ENCODE measurements at regions not wholly inside any gene's neighbourhood (a gene's known extent, or its start where the extent isn't known, plus 50 kb on each side); places are given as distances from the start of the nearest gene placed in this dataset.

- TF ChIP-seq BHLHE40 (IDR thresholded peaks at IDR 0.05; ENCODE audit: low read depth, low read length): no peak
- TF ChIP-seq, protein P1, sequence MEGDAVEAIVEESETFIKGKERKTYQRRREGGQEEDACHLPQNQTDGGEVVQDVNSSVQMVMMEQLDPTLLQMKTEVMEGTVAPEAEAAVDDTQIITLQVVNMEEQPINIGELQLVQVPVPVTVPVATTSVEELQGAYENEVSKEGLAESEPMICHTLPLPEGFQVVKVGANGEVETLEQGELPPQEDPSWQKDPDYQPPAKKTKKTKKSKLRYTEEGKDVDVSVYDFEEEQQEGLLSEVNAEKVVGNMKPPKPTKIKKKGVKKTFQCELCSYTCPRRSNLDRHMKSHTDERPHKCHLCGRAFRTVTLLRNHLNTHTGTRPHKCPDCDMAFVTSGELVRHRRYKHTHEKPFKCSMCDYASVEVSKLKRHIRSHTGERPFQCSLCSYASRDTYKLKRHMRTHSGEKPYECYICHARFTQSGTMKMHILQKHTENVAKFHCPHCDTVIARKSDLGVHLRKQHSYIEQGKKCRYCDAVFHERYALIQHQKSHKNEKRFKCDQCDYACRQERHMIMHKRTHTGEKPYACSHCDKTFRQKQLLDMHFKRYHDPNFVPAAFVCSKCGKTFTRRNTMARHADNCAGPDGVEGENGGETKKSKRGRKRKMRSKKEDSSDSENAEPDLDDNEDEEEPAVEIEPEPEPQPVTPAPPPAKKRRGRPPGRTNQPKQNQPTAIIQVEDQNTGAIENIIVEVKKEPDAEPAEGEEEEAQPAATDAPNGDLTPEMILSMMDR (conservative IDR thresholded peaks at IDR 0.05; ENCODE audit: low read depth, low read length): no peak
- TF ChIP-seq POLR2A (IDR thresholded peaks at IDR 0.05; ENCODE audit: low read depth, low read length): no peak
- no peak for TF ChIP-seq CEBPB (IDR thresholded peaks at IDR 0.05; ENCODE audit: low read depth, low read length)
- no peak for TF ChIP-seq FOS (IDR thresholded peaks at IDR 0.05; ENCODE audit: low read depth, low read length)
- no peak for TF ChIP-seq CHD1 (IDR thresholded peaks at IDR 0.05; ENCODE audit: low read depth, low read length)
- no peak for TF ChIP-seq NFE2L2 (IDR thresholded peaks at IDR 0.05; ENCODE audit: low read depth, low read length)
- no peak for TF ChIP-seq MAZ (IDR thresholded peaks at IDR 0.05; ENCODE audit: borderline replicate concordance, low read depth, low read length)
- TF ChIP-seq RCOR1 (IDR thresholded peaks at IDR 0.05; ENCODE audit: insufficient replicate concordance, low read length): no peak
These were observed 681.0 kb upstream of the PCDH20 start for GRCh38 chr13:62096652-62097051.
